ENCODE measurements at regions not wholly inside any gene's neighbourhood (a gene's known extent, or its start where the extent isn't known, plus 50 kb on each side); places are given as distances from the start of the nearest gene placed in this dataset.

DNA sequence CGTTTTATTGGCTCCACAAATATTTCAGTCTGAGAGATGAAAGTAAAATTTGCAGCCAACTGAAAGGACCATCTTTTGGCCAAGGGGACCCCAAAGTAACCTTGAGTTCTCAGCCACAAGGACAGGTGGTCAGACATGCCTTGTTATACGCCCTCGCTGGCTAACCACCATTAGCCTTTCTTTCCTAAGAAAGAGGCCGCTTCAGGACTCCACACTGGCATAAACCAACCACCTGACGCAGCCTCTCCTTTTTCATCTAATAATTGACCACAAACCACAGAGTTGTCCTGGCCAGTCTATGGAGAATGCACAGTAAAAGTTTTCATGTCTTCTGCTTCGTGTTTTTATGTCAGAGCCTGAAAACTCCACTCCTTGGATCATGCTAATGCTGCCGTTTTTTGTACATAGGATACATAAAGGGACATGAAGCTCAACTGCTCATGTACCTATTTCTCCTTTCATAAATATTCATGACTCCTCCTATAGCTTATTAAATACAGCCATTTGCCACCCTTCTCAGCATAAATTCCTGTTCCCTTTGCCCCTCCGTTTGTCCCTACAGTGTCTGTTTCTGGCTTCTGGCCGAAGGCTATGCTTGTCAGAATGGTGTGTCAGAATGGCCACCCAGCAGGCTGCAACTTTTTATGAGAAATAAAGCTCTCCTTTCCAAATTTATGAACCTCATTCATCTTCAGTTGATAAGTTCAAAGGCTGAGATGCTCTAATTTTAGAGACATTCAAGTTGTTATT, 374.1 kb upstream of the RBMS3 start:
- Mint-ChIP-seq H3K27ac (no peak overlapping the region), H3K4me3 (no peak overlapping the region), H3K9me3 (peaks cover 4% of the 10 kb centered on the region), H3K27me3 (no peaks in the 10 kb centered on the region), H3K36me3 (ENCODE audit: low read depth) (no peaks in the 10 kb centered on the region), H3K4me1 (no peaks in the 10 kb centered on the region)
- CTCF ChIA-PET: interaction anchor here (0.6 kb wide), 1 partner anchor 823 kb away, joined by 4 read pairs; no protein-coding TSS in a partner anchor
- DNase-seq: no peak
- POLR2A ChIA-PET: no interaction called here

DNA sequence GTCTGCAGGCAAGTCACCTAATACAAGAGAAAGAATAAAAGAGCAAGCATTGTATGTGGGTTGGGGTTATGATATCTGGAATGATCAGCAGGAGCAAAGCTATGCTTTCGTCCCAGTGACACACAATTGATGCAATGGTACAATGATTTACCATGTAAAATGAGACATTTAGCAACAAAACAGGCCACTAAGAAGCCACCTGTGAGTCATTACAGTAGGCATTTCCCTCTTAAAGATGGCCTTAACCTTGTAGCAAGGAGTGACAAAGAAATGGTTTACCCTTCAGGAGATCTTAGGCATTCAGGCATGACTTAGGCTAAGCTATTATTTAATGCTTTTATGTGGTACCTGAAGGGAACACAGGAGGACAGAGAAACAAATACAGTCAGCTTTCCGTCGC, 373.3 kb upstream of the RBMS3 start:
- Mint-ChIP-seq H3K9me3 (no peaks in the 10 kb centered on the region), H3K27me3 (no peaks in the 10 kb centered on the region), H3K36me3 (ENCODE audit: low read depth) (no peaks in the 10 kb centered on the region), H3K4me1 (peaks cover 2% of the 10 kb centered on the region), H3K27ac (no peak overlapping the region), H3K4me3 (no peak overlapping the region)
- ChIA-PET POLR2A (no interaction called here), CTCF (interaction anchor here (0.6 kb wide), 1 partner anchor 822 kb away, joined by 4 read pairs; no protein-coding TSS in a partner anchor)
- DNase-seq: no peak

DNA sequence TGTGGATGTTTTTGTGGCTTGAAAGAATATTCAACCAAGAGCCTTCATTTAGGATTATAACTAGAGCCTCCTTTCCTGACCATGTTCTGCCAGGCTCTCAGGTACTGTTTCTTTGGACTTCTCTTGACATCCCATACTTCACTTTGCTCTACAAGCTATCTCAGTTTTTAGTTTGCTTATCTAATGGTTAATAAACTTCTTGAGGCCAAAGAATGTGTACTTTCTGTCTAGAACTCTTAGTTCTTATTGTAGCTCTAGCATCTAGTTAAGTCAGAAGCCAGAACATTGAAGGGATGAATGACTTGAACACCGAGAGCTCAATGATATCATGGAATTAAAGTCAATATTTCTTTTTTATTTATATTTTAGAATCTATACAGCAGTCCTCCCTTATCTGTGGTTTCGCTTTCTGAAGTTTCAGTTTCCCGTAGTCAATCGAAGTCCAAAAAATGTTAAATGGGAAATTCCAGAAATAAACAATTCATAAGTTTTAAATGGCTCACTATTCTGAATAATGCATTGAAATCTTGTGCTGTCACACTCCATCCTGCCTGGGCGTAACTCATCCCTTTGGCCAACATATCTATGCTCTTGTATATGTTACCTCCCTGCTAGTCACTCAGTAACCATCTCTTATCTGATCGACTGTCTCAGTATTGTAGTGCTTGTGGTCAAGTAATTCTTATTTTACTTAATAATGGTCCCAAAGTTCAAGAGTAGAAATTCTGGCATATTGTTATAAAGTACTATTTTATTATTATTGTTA, 368.6 kb upstream of the RBMS3 start:
- Mint-ChIP-seq H3K36me3 (ENCODE audit: low read depth) (no peaks in the 10 kb centered on the region), H3K4me3 (no peak overlapping the region), H3K27me3 (no peaks in the 10 kb centered on the region), H3K27ac (no peak overlapping the region), H3K4me1 (peaks cover 13% of the 10 kb centered on the region), H3K9me3 (no peaks in the 10 kb centered on the region)
- CTCF ChIA-PET: no interaction called here
- POLR2A ChIA-PET: no interaction called here
- DNase-seq: no peak

DNA sequence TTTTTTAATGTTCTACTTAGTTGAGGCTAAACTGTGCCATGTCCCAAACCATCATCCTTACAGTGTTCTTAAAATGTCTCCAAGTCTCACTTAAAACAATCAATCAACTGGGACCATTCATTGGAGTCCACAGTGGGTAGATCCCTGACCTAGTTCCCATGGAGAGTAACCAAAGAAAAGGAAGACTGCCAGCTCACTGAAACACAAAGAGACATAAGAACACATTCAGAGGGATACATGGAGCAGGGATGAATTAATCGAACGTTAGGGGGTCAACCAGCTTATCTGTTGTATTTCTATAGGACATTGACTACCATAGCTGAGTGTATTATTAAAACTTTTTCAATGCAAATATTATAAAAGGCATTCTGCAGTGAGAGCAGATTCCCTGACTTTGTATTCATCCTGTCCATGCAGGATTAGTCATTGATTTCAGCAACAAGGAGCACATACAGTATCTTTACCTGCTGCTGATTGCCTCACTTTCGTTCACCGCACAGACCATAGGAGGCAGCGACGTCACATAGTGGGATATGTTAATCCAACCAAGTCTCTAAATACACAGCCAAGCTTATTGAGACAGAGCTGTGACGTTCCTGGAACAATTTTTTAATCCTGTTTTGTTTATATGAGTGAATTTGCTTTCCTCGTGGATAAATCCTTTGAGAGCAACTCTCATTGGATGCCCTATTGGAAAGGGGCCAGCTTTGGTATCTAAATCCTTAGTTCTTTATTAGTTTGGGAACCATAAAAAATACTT, 364.9 kb upstream of the RBMS3 start:
- Mint-ChIP-seq H3K27ac (no peak overlapping the region), H3K36me3 (ENCODE audit: low read depth) (no peaks in the 10 kb centered on the region), H3K4me3 (no peak overlapping the region), H3K27me3 (no peaks in the 10 kb centered on the region), H3K9me3 (no peaks in the 10 kb centered on the region), H3K4me1 (peaks cover 14% of the 10 kb centered on the region)
- ChIA-PET CTCF (interaction anchor here (0.6 to 1.4 kb wide), 2 partner anchors 16 to 248 kb away, joined by 3 read pairs; no protein-coding TSS in a partner anchor), POLR2A (no interaction called here)
- DNase-seq: no peak

DNA sequence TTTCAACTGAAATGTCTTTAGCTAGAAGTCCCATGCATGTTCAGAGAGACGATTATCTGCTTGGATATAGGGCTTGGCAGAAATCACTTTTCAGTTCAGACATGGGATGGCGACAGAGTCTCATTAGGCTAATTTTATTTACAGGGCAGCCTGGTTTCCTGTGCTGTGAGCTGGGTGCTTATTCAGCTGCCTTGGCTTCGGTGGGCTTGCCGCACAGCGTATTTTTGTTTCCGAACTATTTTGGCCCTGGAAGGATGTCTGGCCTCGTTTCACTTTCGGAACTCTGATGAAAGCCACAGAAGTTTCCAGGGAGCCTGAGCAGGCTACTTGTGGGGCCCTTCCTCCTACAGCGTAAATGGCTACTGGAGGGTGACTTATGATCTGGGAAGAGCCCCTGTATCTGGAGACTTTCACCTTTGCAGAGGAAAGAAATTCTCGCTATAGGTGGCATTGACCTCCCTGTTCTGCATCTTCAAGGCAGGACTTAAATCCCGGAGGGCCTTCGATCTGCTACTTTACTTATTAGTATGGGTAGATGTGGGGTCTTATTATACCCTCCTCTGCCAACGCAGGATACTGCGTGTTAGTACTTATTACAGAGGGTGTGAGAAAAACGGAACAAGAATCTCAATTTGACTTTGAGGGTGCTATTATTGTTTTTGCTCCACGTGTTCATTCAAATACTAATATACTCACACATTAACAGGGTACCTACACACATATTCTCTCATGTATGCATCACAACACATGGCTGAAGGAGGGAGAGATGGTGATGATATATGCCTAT, 364.0 kb upstream of the RBMS3 start:
- H3K27ac Mint-ChIP-seq: no peak overlapping the region
- peaks cover 1% of the 10 kb centered on the region for H3K27me3 Mint-ChIP-seq
- H3K4me1 Mint-ChIP-seq: peaks cover 14% of the 10 kb centered on the region
- H3K9me3 Mint-ChIP-seq: no peaks in the 10 kb centered on the region
- no peaks in the 10 kb centered on the region for H3K36me3 Mint-ChIP-seq (ENCODE audit: low read depth)
- H3K4me3 Mint-ChIP-seq: no peak overlapping the region
- ChIA-PET POLR2A (no interaction called here), CTCF (interaction anchor here (0.6 to 1.4 kb wide), 3 partner anchors 15 to 247 kb away, joined by 3 read pairs; no protein-coding TSS in a partner anchor)
- peak; percentile 16 for DNase-seq

DNA sequence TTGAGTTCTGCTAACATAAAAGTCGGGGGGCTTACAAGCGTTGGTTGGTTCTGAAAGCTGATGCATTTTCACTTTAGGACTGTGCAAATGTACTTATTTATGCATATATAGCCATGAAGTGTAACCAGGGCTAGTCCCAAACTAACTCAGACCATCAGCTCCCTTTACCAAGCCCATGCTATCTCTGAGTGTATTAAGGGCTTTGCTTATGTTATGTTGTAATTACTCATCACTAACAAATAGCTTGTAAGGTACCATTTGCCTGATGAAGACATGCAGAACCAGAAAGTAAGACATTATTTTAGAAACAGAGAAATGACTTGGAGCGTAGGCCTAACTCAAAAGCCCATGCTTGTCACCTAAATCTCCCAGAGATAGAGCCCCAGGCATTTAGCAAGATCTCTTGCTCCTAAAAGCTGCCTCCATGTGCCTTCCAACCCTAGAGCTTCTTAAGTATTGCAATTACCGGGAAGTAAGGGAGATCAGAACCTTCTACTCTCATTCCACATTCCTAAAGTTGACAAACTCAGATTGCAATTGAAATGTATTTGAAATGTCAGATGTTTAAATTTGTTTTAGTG, 362.9 kb upstream of the RBMS3 start:
- no peaks in the 10 kb centered on the region for H3K36me3 Mint-ChIP-seq (ENCODE audit: low read depth)
- H3K4me3 Mint-ChIP-seq: no peak overlapping the region
- CTCF ChIA-PET: interaction anchor here (1.3 kb wide), 1 partner anchor 16 kb away, joined by 3 read pairs; no protein-coding TSS in a partner anchor
- no peak for DNase-seq
- no peak overlapping the region for H3K27ac Mint-ChIP-seq
- POLR2A ChIA-PET: no interaction called here
- H3K27me3 Mint-ChIP-seq: peaks cover 2% of the 10 kb centered on the region
- no peaks in the 10 kb centered on the region for H3K9me3 Mint-ChIP-seq
- peaks cover 11% of the 10 kb centered on the region for H3K4me1 Mint-ChIP-seq

DNA sequence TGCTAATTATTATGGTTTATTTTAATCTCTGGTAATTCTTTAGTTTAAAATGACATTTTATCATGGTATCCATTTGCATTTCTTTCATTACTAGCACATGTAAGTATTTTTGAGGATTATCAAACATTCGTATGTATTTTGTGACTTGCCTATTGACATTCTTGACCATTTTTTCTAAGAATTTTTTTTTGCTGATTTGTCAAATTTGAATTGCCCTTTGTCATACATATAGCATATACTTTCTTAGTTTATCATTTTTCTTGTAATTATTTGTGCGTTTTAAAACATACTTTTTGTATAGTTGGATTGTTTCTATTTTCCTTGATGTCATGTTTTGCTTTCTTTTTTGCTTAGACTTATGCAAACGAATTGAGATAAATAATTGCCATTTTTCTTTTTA, 358.5 kb upstream of the RBMS3 start:
- no peak for DNase-seq
- CTCF ChIA-PET: no interaction called here
- no peak overlapping the region for H3K27ac Mint-ChIP-seq
- H3K9me3 Mint-ChIP-seq: no peaks in the 10 kb centered on the region
- POLR2A ChIA-PET: no interaction called here
- H3K4me1 Mint-ChIP-seq: no peaks in the 10 kb centered on the region
- H3K36me3 Mint-ChIP-seq (ENCODE audit: low read depth): no peaks in the 10 kb centered on the region
- H3K4me3 Mint-ChIP-seq: no peak overlapping the region
- H3K27me3 Mint-ChIP-seq: peaks cover 2% of the 10 kb centered on the region

DNA sequence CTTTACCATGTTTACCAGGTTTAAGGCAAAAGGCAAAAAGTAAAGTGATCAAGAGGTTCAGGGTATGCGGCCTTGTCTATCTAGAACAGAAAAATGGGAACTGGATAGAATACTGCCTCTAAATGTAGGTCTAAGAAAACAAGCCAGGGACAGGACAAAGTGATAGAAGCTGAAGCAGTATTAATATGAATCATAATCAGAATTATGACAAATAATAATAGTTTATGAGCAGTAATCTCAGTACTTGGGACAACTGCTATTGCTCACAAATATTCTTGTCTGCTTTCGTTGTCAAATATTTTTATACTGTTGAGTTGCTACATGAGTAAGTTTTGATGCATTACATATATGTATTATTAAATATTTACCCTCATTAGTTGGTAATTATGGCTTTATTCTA, 356.9 kb upstream of the RBMS3 start:
- ChIA-PET POLR2A (no interaction called here), CTCF (no interaction called here)
- H3K9me3 Mint-ChIP-seq: no peaks in the 10 kb centered on the region
- H3K27me3 Mint-ChIP-seq: peaks cover 2% of the 10 kb centered on the region
- DNase-seq: no peak
- H3K27ac Mint-ChIP-seq: no peak overlapping the region
- H3K36me3 Mint-ChIP-seq (ENCODE audit: low read depth): no peaks in the 10 kb centered on the region
- no peak overlapping the region for H3K4me3 Mint-ChIP-seq
- no peaks in the 10 kb centered on the region for H3K4me1 Mint-ChIP-seq

DNA sequence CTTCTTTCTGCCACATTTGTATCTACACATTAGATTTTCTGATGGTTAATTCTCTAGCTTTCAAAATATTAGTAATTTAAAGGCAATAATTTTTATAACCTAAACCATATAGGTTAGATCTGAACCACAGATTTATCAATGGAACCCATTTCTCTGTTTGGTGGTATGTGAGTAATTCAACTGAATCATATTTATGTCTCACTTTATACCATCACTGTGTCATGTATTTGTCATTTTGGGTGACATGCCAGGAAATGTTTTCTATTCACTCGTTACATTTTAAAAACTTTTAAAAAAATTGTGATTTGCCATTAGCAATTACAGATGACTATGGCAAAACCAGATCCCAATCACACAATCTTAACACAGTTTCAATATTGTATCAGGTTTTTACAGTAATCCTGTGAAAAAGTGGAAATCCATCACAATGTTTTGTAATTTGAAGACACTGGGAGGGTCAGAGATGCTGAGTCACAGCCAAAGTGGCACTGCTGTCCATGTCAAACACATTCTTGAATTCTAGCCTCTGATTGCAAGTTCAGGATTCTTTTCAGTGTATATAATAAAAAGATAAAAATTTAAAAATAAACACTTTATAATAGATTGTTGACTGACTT, 356.0 kb upstream of the RBMS3 start:
- no peak for DNase-seq
- Mint-ChIP-seq H3K4me3 (no peak overlapping the region), H3K27me3 (peaks cover 2% of the 10 kb centered on the region), H3K36me3 (ENCODE audit: low read depth) (no peaks in the 10 kb centered on the region), H3K4me1 (no peaks in the 10 kb centered on the region), H3K9me3 (no peaks in the 10 kb centered on the region), H3K27ac (no peak overlapping the region)
- ChIA-PET POLR2A (no interaction called here), CTCF (no interaction called here)

DNA sequence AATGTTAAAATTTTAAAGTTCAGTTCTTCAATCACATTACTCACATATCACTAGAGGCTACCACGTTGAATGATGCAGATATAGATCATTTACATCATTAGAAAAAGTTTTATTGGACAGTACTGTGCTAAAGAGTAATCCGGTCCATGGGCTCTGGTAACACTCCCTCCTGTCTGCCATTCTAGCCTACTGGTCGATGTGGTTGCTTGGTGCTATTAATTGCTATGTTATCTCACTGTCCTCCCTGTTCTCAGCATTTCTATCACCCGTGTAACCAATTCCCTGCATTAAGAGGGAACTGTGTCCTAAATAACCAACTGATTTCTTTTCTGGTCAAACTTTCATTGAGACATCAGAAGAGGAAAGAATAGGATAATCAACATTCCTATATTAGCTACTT, 347.5 kb upstream of the RBMS3 start:
- peaks cover 23% of the 10 kb centered on the region for H3K4me1 Mint-ChIP-seq
- H3K9me3 Mint-ChIP-seq: peaks cover 2% of the 10 kb centered on the region
- no peaks in the 10 kb centered on the region for H3K27me3 Mint-ChIP-seq
- POLR2A ChIA-PET: no interaction called here
- H3K27ac Mint-ChIP-seq: no peak overlapping the region
- no peak overlapping the region for H3K4me3 Mint-ChIP-seq
- CTCF ChIA-PET: interaction anchor here (0.7 kb wide), 1 partner anchor 16 kb away, joined by 3 read pairs; no protein-coding TSS in a partner anchor
- no peak for DNase-seq
- H3K36me3 Mint-ChIP-seq (ENCODE audit: low read depth): no peaks in the 10 kb centered on the region

DNA sequence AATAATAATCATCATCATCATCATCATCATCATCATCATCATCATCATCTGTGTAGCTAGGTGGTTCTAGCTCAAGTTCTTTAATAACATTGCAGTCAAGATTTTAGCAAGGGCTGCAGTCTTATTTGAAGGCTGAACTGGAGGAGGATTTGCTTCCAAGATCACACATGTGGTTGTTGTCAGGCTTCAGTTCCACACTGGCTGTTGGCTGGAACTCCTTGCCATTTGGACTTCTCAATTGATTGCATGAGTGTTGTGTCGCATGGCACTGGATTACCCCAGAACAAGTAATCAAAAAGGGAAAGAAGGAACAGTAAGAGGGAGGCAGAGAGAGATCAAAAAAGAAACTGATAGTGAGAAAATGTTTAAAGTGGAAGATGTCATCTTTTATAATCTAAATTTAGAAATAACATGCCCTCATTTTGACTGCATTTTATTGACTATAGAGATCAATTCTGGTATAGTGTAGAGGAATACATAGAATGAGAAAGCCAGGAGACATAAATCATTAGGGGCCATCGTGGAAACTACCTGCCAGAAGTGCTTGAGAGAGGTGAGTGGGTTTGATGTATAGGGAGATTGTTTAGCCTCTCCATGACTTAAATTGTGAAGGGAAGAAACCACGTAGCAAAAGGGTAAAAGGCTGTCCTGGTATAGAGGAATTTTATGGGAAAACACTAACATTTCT, 346.6 kb upstream of the RBMS3 start:
- no peak overlapping the region for H3K27ac Mint-ChIP-seq
- CTCF ChIA-PET: interaction anchor here (0.6 to 0.7 kb wide), 2 partner anchors 17 to 390 kb away, joined by 3 read pairs; no protein-coding TSS in a partner anchor
- H3K4me3 Mint-ChIP-seq: no peak overlapping the region

More for the DNA sequence above, 346.6 kb upstream of the RBMS3 start:
- H3K9me3 Mint-ChIP-seq: peaks cover 3% of the 10 kb centered on the region
- H3K27me3 Mint-ChIP-seq: no peaks in the 10 kb centered on the region
- peaks cover 23% of the 10 kb centered on the region for H3K4me1 Mint-ChIP-seq
- DNase-seq: no peak
- POLR2A ChIA-PET: no interaction called here
- H3K36me3 Mint-ChIP-seq (ENCODE audit: low read depth): no peaks in the 10 kb centered on the region
